ENCODE measurements at regions not wholly inside any gene's neighbourhood (a gene's known extent, or its start where the extent isn't known, plus 50 kb on each side); places are given as distances from the start of the nearest gene placed in this dataset.

GRCh38 chr13:33550276-33550675 lies 264.7 kb upstream of the STARD13 start:
- no peak for TF ChIP-seq ZNF274 (IDR thresholded peaks at IDR 0.05; ENCODE audit: low read depth, low read length)
- no peak for TF ChIP-seq YY1 (IDR thresholded peaks at IDR 0.05; ENCODE audit: insufficient read depth, insufficient read length)
- no peak for TF ChIP-seq SUZ12 (IDR thresholded peaks at IDR 0.05; ENCODE audit: extremely low read depth, insufficient read depth, insufficient read length)

Measured in NT2/D1 (cell line).